GM04503 (cell line): ENCODE measurements at regions not wholly inside any gene's neighbourhood (a gene's known extent, or its start where the extent isn't known, plus 50 kb on each side); places are given as distances from the start of the nearest gene placed in this dataset.

Source experiments
- DNase-seq: peaks from one replicate; pipeline ENCODE4 v3.0.0-alpha.2; 2012; ENCODE audit warnings: low read depth

DNA sequence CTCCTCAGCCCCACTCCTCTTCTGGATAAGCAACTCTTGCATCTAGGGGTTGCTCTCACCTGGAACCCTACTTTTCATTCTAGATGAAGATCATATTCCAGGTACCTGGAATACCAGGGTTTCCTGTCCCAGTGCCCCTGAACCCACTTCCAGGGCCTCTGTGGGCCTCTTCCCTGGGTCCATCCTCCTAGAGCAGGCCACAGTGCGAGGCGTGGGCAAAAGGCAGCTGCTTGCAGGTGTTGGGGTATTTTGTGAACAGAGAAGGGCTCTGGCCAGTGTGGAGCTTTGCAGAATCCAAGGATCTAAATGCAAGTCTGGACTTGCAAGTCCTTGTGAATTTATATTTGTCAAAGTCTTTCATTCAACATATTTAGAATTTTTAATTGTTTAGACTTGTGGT lies 240.4 kb upstream of the POU3F1 start:
- no peak for DNase-seq

DNA sequence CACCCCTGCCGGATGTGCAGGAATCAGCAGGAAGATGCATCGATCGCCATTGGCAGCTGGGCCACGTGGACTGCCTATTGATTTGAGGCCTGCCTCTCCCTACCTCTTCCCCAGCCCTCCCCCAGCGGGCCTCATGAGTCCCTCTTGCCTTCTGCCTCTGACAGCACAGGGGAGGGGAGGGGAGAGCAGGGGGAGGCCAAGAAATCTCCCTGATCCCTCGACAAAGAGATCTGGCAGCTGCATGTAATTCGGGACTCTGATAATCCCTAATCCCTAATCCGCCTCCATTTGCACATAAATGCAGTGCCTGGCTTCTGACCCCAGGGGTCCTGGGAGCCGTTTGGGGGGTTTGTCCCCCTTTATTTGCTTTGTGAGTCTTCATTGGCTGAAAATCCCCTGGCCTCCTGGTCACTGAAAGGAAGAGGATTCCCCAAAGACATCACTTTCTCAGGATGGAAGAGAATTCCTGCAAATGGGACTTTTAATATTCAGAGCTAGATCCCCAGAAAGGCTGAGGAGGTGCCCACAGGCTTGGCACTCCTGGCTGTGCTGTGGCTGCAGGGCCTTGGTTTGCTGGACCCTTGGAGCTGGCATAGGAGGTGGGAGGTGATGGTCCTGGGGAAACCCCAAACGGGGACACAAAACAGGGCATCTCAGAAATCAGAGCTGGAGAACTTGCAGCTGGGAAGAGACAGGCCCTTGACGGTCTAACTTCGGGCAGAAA lies 239.4 kb upstream of the POU3F1 start:
- DNase-seq, result no peak

DNA sequence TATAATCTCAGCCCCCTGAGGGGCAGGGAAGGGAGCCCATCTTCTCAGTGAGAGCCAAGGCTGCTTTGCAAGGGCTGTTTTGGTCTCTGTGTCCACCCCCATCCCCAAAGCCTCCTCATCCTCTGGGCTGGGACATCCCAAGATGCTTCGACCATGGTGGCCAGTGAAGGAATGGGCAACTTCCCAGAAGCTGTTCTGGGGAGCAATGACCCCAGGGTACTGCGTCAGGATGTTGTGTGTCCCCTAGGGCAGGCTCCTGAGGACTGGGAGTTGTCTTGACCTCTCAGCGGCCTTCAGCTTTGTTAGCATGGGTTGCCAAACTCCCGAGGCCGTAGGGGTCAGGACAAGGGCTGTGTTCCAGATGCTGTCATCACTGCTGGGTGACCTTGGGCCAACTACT lies 238.4 kb upstream of the POU3F1 start:
- DNase-seq, result no peak

DNA sequence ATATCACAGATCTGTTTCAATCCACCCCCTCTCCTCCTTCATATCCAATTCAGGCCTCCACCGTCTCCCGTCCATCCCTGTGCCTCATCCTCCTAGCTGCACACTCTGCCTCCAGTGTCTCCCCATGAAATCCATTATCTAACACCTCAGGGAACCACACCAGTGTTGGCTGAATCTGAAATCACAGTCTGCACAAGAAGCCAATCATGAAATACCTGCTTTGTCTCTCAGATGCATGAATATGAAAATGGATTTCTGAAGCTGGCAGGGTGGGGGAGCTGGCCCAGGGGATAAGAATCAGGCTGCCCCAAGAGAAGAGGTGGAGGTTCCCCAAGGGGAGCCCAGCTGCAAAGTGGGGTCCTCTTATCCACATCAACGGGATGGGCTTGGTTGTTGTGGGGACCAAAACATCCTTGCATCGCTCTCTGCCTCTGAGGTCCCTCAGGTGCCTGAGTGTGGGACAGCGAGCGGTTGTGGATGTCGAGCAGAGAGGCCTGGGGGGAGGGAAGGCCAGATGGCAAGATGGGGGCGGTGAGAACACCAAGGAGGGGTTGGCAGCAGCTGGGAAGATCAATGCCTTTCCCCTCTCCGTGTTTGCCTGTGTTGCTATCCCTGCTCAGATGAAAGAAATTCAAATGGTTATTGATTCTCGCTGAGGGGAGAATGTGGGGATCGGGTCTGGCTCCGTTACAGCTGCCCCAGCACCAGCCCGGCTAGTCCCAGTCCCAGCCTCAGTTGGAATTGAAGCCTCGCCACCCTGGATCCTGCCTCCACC lies 237.3 kb upstream of the POU3F1 start:
- DNase-seq, result no peak

DNA sequence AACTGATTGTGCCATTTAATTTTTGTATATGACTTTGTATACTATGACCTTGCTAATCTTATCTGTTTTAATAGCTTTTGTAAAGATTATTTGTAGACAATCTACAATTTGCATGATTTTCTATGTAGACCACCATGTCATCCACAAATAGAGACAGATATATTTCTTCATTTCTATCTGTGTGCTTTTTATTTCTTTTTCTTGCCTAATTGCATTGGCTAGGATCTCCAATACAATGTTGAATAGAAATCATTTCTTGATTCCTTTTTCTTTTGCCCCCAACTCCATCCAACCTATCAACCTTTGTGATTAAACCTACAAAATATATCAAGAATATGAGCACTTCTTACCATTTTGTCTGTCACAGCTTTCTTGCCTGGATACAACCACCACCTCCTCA lies 232.6 kb upstream of the POU3F1 start:
- DNase-seq, result no peak

DNA sequence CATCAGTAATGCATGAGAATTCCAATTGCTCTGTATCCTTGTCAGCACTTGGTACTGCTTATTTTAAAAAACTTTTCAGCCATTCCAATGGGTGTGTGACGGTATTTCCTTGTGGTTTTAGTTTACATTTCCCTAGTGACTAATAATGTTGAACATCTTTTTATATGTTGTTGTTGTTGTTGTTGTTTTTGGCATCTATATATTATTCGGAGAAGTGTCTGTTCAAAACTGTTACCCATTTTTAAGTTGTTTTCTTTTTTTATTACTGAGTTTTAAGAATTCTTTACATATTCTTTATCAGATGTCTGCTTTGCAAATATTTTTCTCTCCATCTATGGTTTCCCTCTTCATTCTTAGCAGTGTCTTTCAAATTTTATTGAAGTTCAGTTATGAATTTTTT lies 231.1 kb upstream of the POU3F1 start:
- DNase-seq, result no peak

DNA sequence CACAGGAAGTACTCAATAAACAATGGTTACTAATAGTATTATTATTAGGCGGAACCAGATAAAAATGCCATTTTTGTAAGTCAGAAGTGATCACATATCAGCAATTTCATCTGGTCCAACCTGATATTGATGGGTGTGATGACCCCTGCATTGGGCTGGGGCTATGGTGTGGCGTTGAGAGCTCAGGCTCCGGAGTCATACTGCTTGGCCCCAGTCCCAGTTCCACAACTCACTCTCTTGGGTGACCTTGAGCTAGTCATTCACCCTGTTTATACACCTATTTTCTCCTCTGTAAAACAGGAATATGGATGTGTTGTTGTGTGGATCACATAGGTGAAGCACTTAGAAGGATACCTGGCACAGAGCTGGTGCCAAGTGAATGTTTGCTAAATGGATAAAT lies 229.4 kb upstream of the POU3F1 start:
- no peak for DNase-seq

DNA sequence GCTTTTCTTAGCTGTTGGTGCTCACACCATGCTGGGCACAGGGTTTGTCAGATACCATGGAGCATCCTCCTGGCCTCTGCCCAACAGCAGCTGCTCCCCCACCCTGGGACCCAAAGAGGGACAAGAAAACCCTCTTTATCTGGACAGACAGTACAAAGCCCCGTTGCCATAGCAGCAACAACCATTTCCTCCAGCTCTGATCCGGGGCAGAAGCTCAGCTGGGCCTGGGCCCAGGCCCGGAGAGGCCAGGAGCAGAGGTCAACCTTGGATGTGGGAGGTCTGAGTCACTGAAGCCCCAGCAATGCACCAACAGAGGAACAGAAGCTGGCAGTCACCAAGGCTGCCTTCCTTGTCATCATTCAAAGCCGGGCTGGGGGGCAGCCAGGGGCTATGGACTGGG lies 228.4 kb upstream of the POU3F1 start:
- peak; percentile 3 for DNase-seq

DNA sequence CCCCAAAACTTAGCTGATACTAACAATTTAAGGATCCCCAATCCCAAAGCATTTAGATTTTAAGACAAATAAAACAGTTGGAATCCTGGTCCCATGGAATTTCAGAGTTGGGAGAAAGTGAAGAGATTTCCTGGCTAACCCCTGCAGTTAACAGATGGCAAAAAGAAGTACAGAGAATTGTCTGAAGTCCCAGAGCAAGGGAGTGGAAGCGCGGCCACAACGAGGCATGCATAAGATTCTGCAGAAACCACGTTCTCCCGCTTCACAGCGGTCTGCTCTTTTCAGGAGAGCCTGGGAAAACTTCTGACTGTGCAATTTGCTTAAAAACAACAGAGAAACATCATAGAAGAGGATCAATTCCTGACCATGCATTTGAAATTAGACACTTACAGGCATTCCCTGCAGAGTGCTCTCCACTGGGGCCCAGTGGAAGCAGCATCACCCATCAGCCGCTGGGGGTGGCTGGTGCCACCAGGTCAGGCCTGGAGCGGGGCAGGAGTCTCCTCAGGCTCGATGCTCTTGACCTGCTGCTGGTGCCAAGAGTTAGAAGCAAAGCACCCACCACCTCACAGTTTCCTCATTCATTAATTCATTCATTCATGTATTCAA lies 226.7 kb upstream of the POU3F1 start:
- DNase-seq, result no peak

DNA sequence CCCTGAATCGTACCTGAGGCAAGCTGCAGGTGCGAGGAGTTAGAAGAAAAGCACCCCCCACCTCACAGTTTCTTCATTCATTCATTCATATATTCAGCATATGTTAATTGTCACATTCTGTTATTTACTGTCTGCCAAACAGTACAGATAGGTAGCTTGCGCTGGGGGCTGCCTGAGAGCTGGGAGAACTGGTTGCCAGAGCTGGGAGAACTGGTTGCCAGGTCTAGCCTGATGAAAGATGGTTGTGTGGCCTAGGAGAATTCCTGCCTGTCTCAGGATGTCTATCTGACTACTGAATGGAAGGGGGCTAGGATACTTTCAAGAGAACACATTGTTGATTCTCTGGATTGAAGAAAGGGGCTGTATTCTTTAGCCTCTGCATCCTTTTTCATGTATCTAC lies 225.9 kb upstream of the POU3F1 start:
- no peak for DNase-seq

DNA sequence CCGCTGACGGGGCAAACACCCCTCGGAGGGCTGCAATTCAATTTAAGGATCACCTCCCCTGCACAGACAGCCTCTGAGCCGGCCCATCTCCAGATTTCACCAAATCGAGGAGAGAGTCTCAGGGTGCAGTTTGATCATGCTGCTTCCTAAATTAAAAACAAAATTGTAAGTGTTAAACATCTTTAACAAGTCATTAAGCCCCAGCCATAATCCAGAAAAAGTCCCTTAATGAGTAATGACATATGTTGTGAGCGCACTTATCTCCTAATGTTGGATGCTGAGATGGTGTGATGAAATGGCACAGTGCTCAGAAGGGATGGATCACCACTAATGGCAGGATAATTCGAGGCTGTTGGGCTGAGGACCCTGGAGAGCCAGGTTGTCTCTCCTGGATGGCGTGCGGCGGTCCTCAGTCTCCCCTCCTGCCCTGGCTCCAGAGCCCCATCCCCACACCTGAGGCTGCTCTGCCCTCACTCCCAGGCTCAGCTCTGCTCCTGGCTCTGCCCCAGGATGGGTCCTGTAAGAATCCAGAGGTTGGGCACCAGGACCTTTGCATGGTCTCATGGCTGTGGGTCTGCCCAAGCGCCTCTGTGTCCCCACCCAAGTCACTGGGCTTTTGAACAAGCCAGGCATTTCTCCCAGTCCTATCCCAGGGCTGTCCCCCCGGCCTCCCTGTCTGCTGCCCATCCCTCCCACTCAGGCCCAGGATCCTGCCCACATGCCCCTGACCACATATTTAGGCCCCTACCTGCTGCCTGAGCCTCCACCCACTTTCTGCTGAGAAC lies 224.4 kb upstream of the POU3F1 start:
- DNase-seq, result no peak

DNA sequence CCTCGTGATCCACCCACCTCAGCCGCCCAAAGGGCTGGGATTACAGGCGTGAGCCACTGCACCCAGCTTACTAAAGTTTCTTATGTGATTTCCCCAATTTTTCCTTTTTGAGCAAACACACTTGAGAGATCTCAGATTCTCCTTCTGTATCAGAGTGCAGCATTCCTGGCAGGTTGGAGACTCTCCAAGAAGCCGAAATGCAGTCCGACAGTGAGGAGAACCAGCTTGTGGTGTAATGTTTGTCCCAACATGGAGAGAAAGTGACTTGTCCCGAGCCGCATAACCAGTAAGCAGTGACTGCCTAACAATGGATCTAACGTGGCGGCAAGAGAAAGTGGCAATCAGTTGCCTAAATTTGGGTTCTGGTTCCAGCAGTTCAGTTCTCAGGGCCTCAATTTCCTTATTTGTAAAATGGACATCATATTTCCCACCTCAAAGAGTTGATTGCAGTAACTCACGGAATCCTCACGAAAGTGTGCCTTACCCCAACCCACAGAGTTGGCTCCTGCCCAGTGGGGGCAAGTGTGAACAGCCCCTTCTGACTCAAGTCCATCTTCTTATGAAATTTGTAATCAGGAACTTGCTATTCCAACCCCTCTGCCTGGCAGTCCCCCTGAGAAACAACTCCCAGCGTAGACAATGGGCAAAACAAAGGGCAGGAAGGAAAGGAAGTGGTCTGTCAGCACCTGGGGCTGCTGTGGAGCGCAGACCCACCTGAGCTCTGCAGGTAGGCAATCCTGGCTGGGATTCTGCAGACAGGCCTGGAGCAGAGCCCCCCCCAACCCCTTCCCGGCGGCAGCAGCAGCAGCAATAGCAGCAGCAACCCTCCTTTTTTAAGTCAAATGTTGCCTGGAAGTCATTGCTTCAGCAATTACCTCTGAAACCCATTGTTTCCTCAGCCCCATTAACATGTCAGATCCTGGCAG lies 223.6 kb upstream of the POU3F1 start:
- no peak for DNase-seq

DNA sequence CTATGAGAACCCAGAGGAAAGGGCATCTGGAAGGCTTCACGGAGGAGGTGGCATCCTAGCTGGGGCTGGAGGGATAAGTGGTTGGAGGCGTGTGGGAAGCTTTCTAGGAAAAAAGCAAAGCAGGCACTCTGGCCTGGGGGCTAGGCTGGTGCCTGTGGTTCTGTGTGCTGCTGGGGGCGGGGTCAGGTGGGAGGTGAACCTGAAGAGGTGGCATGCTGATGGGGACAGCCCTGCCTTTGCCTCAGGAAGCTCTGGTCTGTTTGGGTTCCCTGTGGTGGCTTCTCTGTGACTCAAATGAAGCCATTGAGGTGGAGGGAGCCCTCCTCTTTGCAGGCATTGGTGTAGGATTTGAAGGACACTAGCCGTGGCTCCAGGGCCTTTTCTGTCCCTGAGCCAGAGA lies 221.6 kb upstream of the POU3F1 start:
- DNase-seq, result no peak

DNA sequence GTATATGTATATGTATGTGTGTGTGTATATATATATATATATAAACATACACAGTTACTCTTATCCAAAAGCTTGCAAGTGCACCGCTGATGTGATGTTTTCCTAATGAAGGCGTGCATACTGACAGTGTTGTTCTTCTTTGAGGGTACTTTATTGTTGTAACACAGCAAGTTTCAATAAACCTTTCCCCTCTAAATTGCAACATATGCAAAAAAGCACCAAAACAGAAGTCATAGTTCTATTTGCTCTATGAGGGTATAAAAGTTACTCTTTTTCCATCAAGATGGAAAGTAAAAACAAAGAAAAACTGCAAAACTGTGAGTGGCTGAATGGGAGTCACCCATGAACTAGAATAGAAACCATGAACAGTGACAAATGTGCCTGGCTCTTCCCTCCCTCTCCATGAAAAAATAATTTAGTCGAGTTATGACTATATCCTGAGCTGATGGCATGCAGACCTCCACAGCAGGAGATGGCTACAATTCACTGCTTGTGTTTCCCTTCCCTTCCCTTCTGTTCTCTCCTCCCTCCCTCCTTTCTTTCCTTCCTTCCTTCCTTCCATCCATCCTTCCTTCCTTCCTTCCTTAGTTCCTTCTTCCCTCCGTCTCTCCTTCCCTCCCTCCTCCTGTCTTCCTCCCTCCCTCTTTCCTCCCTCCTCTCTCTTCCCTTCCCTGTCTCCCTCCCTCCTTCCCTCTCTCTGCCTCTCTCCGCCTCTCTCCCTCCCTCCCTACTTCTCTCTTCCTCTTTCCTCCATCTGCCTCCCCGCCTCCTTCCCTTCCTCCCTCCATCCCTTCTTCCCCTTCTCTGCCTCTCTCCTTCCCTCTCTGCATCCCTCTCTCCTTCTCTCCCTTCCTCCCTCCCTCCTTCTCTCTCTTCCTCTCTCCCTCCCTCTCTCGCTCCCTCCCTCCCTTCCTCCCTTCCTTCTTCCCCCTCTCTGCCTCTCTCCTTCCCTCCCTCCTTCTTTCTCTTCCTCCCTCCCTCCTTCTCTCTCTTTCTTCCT lies 220.7 kb upstream of the POU3F1 start:
- no peak for DNase-seq

DNA sequence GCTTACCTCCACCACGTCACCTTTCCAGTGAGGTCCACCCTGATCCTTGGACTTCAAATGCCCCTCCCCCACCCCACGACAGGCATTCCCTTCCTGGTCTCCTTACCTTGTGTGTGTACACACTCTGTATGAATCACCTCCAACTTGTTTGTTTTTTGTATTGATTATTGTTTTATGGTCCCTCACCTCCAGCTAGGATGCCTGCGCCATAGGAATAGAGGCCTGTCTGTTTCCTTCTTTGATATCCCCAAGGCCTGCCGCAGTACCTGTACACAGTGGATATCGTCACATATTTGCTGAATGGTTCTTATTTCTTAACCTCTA lies 219.6 kb upstream of the POU3F1 start:
- no peak for DNase-seq

DNA sequence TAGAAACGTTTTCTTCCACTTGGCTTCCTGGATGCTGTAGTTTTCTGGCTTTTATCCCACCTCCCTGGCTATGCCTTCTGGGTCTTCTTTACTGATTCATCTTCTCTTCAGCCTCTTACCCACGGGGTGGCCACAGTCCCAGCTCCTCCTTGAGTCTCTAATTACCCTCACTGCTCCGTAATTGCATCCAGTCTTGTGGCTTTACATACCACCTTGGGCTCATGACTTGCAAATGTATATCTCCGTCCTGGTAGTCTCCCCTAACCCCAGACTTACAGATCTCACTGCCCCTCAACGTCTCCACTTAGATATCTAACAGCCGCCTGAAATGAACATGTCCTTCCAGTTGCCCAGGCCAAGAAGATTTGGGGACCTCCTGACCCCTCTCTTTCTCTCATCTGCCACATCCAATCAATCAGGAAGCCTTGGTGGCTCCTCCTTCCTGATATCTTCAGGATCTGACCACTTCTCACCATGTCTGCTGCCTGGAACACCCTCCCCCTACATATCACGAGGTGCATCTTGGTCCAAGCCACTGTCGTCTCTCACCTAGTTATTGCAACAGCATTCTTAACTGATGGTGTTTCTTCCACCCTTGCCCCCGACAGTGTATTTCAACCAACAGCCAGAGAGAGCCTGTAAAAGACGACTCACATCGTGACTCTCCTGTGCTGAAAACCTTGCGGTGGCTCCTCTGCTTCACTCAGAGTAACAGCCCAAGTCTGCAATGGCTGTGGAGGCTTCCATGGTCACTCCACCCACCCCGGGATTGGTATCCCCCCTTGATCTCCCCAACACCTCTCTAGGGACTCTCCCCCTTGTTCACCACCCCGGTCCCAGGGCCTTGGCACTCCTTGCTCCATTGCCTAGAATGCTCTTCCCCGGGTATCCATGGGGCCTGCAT lies 219.0 kb upstream of the POU3F1 start:
- DNase-seq, result no peak

DNA sequence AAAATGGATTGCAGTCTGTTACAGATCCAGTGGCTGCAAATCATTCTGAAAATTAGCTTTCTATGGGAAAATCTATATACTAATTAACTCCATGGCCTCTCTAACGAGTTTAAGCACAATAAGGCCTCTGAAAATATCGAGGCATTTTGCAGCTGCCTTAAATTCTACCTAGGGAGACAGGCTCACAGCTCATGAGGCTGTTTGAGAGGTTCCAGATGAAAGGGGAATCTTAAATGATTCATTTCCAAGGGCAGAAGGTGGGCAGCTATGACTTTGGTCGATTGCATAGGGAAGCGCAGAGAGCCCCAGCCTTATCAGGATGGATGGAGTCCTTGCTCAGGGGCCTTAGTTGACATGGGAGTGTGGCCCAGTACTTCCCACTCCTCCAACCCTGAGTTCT lies 216.8 kb upstream of the POU3F1 start:
- DNase-seq, result no peak

DNA sequence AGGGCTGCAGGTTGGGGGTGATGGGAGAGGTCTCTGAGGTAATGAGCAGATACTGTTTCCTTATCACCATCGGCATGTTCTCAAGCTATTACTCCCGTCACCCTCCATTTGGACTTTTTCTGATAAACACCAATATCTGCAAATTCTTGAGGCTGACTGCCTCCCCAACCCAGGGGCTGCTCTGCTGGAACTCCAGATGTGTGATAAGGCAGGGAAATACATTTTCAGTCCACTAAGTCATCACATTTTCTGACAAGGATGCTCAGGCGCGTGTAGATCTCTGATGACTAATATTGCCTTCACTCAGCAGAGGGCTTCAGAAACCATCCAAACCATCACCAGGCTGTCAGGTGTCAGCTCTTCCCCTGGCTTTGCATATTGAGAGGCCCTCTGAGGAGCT lies 215.0 kb upstream of the POU3F1 start:
- DNase-seq, result no peak

DNA sequence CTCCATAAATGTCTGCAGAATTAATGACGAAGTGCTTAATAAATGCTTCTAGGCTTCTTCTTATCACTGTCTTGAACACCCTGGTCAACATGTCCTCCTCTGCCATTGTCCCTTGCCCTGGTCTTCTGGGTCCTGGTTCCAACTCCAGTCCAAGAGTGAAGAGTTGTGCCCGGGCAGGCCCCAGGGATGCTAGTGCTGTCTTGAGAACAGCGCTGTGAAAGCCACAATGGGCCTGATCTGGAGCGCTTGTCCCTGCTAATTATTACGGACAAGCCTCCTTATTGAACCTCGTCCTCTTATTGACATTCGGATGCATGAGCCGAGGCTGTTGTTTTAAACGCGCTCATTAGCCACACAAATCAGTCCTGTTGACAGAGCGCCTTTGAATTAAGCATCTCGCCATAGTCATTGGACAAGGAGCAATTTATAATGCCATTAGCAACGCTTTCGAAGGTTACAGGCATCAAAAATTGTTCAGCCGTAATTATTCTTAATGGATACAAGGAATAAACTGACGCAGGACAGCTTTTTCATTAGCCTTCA lies 211.6 kb upstream of the POU3F1 start:
- no peak for DNase-seq
